HG03457 (cell line): ENCODE measurements at regions not wholly inside any gene's neighbourhood (a gene's known extent, or its start where the extent isn't known, plus 50 kb on each side); places are given as distances from the start of the nearest gene placed in this dataset.
"Not testable (repeated sequence)": the region's sequence is repeated elsewhere in the genome, so short reads cannot be mapped to it uniquely, and the experiment has no call there.

Source experiments
- ATAC-seq: cut with Tn5 transposase; IDR thresholded peaks from one replicate; pipeline ENCODE4 v1.9.1; 2021; ENCODE audit warnings: moderate number of reproducible peaks; ENCODE audit not compliant: unreplicated experiment

GRCh38 chr5:135185481-135186065 is 151.5 kb upstream of the PITX1 start:
- ATAC-seq = no peak

- no peak for ATAC-seq
Measured at GRCh38 chr5:135184646-135185045, 150.6 kb upstream of the PITX1 start.

- no peak for ATAC-seq
Measured at GRCh38 chr5:135183464-135183863, 149.4 kb upstream of the PITX1 start.

- no peak for ATAC-seq
Measured at GRCh38 chr5:135182675-135183074, 148.6 kb upstream of the PITX1 start.

- no peak for ATAC-seq
Measured at GRCh38 chr5:135181653-135182052, 147.6 kb upstream of the PITX1 start.

- no peak for ATAC-seq
Measured at GRCh38 chr5:135179308-135179980, 145.4 kb upstream of the PITX1 start.

- ATAC-seq = no peak
Measured at GRCh38 chr5:135178476-135179155, 144.6 kb upstream of the PITX1 start.

GRCh38 chr5:135177591-135177990 is 143.6 kb upstream of the PITX1 start:
- ATAC-seq = no peak

GRCh38 chr5:135176991-135177390 is 143.0 kb upstream of the PITX1 start:
- no peak for ATAC-seq

GRCh38 chr5:135174315-135175096 is 140.5 kb upstream of the PITX1 start:
- no peak for ATAC-seq

GRCh38 chr5:135173662-135174290 is 139.7 kb upstream of the PITX1 start:
- no peak for ATAC-seq

- no peak for ATAC-seq
Measured at GRCh38 chr5:135172718-135173117, 138.7 kb upstream of the PITX1 start.

GRCh38 chr5:135171336-135171735 is 137.3 kb upstream of the PITX1 start:
- ATAC-seq = no peak

GRCh38 chr5:135170500-135170899 is 136.5 kb upstream of the PITX1 start:
- ATAC-seq = no peak

- ATAC-seq = no peak
Measured at GRCh38 chr5:135169753-135170152, 135.7 kb upstream of the PITX1 start.

GRCh38 chr5:135167634-135168033 is 133.6 kb upstream of the PITX1 start:
- no peak for ATAC-seq

- not testable (repeated sequence) for ATAC-seq
Measured at GRCh38 chr5:135164873-135165614, 131.0 kb upstream of the PITX1 start.

- ATAC-seq = no peak
Measured at GRCh38 chr5:135163964-135164363, 129.9 kb upstream of the PITX1 start.

- no peak for ATAC-seq
Measured at GRCh38 chr5:135163391-135163790, 129.4 kb upstream of the PITX1 start.

- no peak for ATAC-seq
Measured at GRCh38 chr5:135162661-135163265, 128.7 kb upstream of the PITX1 start.
